ENCODE measurements at regions not wholly inside any gene's neighbourhood (a gene's known extent, or its start where the extent isn't known, plus 50 kb on each side); places are given as distances from the start of the nearest gene placed in this dataset.

DNA sequence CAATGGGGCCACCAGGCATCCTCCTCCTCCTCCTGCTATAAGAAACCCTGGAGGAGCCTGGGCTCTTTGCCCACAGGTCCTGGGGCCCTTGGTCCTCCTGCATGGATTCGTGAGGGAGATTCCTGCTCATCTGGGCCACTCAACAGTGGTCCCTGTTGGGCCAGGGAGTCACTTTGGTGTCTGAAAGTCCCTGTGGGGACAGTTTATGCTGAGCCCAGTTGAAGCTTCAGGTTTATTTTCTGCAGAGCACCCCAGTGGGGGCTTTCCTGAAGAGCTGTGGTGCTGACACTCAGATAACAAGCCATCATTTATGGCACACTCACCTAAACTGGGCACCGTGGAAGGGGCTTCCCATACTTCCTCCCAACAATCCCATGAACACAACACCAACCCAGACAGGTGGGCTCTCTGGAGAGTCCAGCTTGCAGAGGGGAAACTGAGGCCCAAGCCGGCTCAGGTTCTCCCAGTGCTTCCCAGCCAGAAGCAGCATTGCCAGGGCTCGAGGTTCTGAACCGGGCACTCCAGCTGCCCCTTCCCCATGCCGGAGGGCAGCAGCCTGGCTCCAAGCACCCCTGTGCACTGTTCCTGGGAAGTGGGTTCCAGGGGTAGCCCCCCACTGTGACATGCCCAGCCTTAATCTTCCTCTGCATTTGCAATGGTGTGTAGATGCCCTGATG, 91.3 kb downstream of the MYEOV start:
- TF ChIP-seq RAD21 (IDR thresholded peaks at IDR 0.05; ENCODE audit: low read length) (no peak), EP300 (IDR thresholded peaks at IDR 0.05; ENCODE audit: borderline replicate concordance in 1 of 2, low read depth in 1 of 2, low read length in 1 of 2) (no peak), POLR2AphosphoS5 (IDR thresholded peaks at IDR 0.05; ENCODE audit: low read depth, low read length) (no peak), SMC3 (IDR thresholded peaks at IDR 0.05; ENCODE audit: low read depth, low read length) (no peak), YY1 (IDR thresholded peaks at IDR 0.05; ENCODE audit: low read depth) (no peak), GABPA (IDR thresholded peaks at IDR 0.05; ENCODE audit: low read depth) (no peak)
- TF ChIP-seq, protein P1, sequence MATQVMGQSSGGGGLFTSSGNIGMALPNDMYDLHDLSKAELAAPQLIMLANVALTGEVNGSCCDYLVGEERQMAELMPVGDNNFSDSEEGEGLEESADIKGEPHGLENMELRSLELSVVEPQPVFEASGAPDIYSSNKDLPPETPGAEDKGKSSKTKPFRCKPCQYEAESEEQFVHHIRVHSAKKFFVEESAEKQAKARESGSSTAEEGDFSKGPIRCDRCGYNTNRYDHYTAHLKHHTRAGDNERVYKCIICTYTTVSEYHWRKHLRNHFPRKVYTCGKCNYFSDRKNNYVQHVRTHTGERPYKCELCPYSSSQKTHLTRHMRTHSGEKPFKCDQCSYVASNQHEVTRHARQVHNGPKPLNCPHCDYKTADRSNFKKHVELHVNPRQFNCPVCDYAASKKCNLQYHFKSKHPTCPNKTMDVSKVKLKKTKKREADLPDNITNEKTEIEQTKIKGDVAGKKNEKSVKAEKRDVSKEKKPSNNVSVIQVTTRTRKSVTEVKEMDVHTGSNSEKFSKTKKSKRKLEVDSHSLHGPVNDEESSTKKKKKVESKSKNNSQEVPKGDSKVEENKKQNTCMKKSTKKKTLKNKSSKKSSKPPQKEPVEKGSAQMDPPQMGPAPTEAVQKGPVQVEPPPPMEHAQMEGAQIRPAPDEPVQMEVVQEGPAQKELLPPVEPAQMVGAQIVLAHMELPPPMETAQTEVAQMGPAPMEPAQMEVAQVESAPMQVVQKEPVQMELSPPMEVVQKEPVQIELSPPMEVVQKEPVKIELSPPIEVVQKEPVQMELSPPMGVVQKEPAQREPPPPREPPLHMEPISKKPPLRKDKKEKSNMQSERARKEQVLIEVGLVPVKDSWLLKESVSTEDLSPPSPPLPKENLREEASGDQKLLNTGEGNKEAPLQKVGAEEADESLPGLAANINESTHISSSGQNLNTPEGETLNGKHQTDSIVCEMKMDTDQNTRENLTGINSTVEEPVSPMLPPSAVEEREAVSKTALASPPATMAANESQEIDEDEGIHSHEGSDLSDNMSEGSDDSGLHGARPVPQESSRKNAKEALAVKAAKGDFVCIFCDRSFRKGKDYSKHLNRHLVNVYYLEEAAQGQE (IDR thresholded peaks at IDR 0.05; ENCODE audit: low read depth, low read length) = no peak
- TF ChIP-seq, protein P2, sequence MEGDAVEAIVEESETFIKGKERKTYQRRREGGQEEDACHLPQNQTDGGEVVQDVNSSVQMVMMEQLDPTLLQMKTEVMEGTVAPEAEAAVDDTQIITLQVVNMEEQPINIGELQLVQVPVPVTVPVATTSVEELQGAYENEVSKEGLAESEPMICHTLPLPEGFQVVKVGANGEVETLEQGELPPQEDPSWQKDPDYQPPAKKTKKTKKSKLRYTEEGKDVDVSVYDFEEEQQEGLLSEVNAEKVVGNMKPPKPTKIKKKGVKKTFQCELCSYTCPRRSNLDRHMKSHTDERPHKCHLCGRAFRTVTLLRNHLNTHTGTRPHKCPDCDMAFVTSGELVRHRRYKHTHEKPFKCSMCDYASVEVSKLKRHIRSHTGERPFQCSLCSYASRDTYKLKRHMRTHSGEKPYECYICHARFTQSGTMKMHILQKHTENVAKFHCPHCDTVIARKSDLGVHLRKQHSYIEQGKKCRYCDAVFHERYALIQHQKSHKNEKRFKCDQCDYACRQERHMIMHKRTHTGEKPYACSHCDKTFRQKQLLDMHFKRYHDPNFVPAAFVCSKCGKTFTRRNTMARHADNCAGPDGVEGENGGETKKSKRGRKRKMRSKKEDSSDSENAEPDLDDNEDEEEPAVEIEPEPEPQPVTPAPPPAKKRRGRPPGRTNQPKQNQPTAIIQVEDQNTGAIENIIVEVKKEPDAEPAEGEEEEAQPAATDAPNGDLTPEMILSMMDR (IDR thresholded peaks at IDR 0.05) = no peak
- TF ChIP-seq, protein P3, sequence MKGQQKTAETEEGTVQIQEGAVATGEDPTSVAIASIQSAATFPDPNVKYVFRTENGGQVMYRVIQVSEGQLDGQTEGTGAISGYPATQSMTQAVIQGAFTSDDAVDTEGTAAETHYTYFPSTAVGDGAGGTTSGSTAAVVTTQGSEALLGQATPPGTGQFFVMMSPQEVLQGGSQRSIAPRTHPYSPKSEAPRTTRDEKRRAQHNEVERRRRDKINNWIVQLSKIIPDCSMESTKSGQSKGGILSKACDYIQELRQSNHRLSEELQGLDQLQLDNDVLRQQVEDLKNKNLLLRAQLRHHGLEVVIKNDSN (IDR thresholded peaks at IDR 0.05; ENCODE audit: borderline replicate concordance, low read depth) = no peak
- TF ChIP-seq, protein P4, sequence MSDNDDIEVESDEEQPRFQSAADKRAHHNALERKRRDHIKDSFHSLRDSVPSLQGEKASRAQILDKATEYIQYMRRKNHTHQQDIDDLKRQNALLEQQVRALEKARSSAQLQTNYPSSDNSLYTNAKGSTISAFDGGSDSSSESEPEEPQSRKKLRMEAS (IDR thresholded peaks at IDR 0.05; ENCODE audit: low read depth) = no peak
